Astrocyte of the spinal cord (primary cell): ENCODE measurements at regions not wholly inside any gene's neighbourhood (a gene's known extent, or its start where the extent isn't known, plus 50 kb on each side); places are given as distances from the start of the nearest gene placed in this dataset.

Experiments used
- DNase-seq: peaks from one replicate; pipeline ENCODE4 v3.0.0; 2011; ENCODE audit warnings: low read depth, low spot score
- H3K4me3 ChIP-seq: 2 replicates; pipeline ENCODE4 v1.5.1; 2011; ENCODE audit warnings: low read depth, mild to moderate bottlenecking, low read length, moderate library complexity
- in situ Hi-C: cut with HindIII; loops from 2 replicates; pipeline ENCODE4 v1.10.0; 2017; ENCODE audit warnings: low sequenced_read_pairs
- TF ChIP-seq, protein P1 (sequence below): IDR thresholded peaks from 2 replicates; pipeline ENCODE4 v1.5.1; 2012; ENCODE audit warnings: low read depth, mild to moderate bottlenecking, low read length, inconsistent platforms

DNA sequence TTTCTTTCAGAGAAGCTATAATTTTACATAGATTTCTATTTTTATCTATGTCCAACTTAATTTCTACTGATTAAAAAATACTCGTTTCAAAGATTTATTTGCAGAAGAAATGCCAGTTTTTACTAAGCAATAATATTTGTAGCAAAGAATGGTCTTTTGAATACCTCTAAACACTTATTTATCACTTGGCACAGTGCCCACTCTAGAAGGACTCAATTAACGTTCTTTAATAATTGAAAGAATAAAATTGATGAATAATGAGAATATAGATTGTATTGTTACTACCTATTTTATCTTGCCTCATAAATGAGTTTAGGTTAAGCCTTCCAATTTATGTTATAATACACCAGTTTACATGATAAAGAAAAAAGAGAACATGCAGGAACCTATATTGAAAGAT lies 889.7 kb upstream of the CDH9 start:
- in situ Hi-C loops: no loop called here
- DNase-seq: no peak
- H3K4me3 ChIP-seq: no peak overlapping the region
- TF ChIP-seq, protein P1, sequence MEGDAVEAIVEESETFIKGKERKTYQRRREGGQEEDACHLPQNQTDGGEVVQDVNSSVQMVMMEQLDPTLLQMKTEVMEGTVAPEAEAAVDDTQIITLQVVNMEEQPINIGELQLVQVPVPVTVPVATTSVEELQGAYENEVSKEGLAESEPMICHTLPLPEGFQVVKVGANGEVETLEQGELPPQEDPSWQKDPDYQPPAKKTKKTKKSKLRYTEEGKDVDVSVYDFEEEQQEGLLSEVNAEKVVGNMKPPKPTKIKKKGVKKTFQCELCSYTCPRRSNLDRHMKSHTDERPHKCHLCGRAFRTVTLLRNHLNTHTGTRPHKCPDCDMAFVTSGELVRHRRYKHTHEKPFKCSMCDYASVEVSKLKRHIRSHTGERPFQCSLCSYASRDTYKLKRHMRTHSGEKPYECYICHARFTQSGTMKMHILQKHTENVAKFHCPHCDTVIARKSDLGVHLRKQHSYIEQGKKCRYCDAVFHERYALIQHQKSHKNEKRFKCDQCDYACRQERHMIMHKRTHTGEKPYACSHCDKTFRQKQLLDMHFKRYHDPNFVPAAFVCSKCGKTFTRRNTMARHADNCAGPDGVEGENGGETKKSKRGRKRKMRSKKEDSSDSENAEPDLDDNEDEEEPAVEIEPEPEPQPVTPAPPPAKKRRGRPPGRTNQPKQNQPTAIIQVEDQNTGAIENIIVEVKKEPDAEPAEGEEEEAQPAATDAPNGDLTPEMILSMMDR: no peak

DNA sequence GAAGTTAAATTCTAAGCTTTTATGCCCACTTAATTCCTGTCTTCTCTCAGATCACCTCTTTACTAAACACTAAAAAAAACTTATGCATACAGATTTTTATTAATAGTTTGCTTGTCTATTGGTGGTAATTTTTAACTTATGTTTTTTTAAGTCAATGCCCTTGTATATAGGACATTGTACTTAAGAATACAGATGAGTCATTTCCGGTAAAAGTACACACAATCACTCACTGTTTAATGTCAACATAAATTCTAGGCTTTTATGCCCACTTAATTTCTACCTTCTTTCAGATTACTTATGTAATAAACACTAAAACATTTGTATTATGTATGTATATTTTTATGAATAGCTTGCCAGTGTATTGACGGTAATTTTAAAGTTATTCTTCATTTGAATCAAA lies 872.8 kb upstream of the CDH9 start:
- TF ChIP-seq, protein P1: no peak
- in situ Hi-C loops: no loop called here
- DNase-seq: peak; percentile 17
- H3K4me3 ChIP-seq: no peak overlapping the region

DNA sequence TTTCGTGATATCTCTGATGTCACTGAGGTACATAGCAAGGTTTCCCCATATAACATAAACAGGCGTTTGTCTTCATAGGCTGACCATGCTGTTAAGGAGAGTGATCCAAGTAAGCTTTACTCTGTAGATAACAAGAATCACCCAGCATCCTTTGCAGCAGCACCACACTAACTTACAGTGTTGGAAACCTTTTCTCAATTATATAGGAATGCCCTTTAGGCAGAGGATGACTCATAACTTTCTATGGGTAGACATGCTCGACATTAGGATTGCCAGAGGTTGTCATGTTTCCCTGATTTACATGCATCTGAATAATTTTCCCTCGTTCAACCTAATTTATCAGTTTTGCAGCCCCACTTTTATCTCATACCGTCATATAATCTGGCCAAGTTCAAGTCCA lies 870.0 kb upstream of the CDH9 start:
- TF ChIP-seq, protein P1: no peak
- in situ Hi-C loops: no loop called here
- DNase-seq: no peak
- no peak overlapping the region for H3K4me3 ChIP-seq

DNA sequence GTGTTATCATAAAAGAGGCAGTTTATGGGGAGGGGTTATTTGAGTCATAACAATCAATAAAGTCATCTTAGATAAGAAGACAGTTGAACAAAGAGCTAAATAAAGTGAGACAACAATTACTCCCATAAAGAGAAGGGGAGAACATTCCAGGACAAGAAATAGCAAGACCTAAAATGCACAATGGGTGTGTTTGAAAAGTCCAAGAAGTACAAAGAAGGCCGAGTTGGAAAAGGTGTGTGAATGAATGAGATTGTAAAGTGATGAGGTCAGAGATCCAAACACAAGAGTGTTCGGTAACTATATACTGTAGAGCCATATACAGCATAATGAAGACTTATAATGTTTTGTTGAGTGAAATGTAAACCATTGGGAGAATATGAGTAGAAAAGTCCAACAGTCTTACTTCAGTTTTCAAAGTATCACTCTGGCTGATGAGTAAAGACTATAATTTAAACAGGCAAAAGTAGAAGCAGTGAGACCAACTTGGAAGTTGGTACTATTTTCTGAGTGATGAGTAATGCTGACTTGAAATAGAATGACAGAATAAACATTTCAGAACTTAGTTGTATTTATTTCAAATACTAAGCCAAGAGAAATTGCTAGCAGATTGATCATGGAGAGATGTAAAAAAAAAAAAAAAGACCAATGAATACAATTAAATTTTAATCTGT lies 868.7 kb upstream of the CDH9 start:
- in situ Hi-C loops: no loop called here
- no peak overlapping the region for H3K4me3 ChIP-seq
- TF ChIP-seq, protein P1: no peak
- DNase-seq: peak; percentile 32

DNA sequence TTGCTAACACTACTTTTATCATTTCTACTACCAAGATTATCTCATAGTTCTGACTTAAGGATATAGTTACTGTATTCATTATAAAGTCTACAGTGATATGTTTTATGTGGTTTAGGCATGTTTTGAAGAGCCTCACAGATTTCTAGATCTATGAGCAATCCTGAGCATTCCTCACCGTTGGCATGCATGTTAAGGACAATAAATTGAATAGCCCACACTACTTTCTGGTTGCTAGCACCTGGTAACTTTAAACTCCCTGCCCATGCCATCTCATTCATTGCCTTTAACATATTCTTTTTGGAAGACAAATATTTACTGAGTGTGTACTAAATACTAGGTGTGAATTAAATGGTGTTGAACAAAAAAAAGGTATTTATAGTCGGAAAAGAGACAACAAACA lies 868.1 kb upstream of the CDH9 start:
- in situ Hi-C loops: no loop called here
- TF ChIP-seq, protein P1: no peak
- H3K4me3 ChIP-seq: no peak overlapping the region
- DNase-seq: no peak

DNA sequence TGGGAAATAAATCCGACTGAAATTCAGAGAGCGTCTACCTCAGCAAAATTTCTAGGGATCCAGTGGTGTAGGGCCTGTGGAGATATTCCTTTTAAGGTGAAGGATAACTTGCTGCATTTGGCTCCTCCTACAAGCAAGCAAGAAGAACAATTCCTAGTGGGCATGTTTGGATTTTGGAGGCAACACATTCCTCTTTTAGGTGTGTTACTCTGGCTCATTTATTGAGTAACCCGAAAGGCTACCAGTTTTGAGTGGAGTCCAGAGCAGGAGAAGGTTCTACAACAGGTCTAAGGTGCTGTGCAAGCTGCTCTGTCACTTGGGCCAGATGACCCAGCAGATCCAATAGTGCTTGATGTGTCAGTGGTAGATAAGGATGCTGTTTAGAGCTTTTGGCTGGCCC lies 862.4 kb upstream of the CDH9 start:
- DNase-seq: no peak
- in situ Hi-C loops: no loop called here
- no peak overlapping the region for H3K4me3 ChIP-seq
- TF ChIP-seq, protein P1: no peak
